ENCODE measurements at regions not wholly inside any gene's neighbourhood (a gene's known extent, or its start where the extent isn't known, plus 50 kb on each side); places are given as distances from the start of the nearest gene placed in this dataset.

- TF ChIP-seq CTCF (IDR thresholded peaks at IDR 0.05) (no peak), POLR2A (IDR thresholded peaks at IDR 0.05) (no peak)
These were observed 580.6 kb upstream of the VRK2 start for GRCh38 chr2:57465967-57466366.
